Left forelimb (tissue), 1 donor: ENCODE measurements at regions not wholly inside any gene's neighbourhood (a gene's known extent, or its start where the extent isn't known, plus 50 kb on each side); places are given as distances from the start of the nearest gene placed in this dataset.

Source experiments
- DNase-seq: peaks from one replicate; pipeline ENCODE4 v3.0.0-alpha.2; 2018; ENCODE audit warnings: low spot score

- no peak for DNase-seq
Measured at GRCh38 chr16:86868070-86868469, 289.7 kb downstream of the FOXL1 start.

DNA sequence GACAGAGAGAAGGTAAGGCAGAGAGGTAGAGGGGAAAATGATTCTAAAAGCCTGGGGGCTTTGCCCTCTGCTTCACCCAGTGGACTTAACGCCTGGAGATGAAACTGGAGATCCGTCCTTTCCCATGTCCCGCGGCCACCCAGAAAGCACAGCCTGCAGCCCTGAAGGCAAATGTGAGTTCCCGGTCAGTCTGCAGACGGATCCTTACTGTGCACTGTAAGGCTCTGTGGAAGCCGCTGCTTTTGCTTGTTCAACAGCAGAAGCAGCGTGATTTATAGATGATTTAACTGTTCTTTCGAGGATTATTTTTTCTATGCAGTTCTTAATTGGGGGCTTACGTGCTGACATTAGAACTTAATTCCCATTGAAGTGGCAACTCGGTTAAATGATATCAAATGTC is 290.4 kb downstream of the FOXL1 start:
- no peak for DNase-seq

DNA sequence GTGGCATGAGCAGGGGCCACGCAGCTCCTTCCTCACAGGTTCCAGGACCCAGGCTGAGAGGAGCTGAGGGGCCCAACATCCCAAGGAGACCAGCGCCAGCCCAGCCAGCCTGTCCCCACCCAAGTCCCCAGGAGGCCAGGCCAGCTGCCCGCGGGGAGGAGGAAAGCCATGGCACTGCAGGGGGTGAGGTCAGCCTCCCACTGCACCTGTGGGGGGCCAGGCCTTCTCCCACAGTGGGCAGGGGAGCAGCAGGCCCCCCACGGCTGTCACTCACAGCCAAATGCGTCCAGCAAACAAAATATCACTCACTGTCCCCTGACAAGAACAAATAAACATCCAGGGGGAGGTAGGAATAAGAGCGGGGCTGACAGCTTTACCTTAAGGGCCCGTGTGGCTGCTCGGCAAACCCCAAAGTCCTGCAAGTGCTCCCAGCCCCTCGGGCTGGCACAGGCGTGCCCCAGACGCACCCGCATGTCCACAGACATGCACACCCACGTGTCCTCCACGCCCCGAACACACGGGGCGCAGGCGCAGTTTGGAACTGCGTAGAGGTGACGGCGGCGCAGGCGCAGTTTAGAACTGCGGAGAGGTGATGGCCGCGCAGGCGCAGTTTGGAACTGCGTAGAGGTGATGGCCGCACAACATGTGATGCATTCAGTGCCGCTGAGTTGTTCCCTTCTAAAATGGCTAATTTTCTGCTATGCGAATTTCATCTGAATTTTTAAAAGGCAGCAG is 291.1 kb downstream of the FOXL1 start:
- DNase-seq = no peak

DNA sequence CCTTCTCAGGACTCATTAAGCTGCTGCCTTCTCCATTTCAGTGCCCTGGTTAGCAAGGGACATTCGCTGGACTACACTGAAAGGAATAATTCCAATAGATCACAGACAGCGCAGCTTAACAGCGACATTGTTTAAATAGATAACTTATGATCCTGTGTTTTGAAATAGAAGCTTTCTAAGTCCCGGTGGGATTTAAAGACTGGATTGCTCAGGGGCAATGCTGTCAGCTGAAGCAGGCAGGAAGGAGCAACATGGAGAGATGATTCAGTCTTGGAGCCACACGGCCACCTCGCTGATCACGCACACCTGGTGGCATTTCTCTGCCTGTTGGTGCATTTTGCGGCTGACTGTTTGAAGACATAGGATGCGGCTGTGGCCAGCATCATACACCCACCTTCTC is 292.0 kb downstream of the FOXL1 start:
- no peak for DNase-seq

- no peak for DNase-seq
Measured at GRCh38 chr16:86872131-86872530, 293.8 kb downstream of the FOXL1 start.

- no peak for DNase-seq
Measured at GRCh38 chr16:86872833-86873232, 294.5 kb downstream of the FOXL1 start.

- DNase-seq = no peak
Measured at GRCh38 chr16:86874141-86874540, 295.8 kb downstream of the FOXL1 start.

DNA sequence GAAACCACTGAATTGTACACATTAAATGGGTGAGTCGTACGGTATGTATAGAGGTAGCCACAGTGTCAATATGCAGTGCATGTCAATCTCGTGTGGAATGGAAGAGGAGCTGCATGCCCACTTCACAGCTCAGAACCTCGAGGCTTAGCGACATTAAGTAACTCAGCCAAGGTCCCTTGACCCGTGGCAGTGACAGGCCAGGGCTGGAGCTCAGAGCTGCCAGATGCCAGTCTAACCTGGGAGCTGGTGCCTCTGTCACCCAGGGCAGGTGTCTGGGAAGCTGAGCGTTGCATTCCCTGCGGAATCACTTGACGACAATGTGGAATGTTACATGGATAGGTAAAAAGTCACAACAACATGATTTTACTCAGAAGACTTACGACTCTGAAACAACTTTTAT is 298.1 kb downstream of the FOXL1 start:
- no peak for DNase-seq

DNA sequence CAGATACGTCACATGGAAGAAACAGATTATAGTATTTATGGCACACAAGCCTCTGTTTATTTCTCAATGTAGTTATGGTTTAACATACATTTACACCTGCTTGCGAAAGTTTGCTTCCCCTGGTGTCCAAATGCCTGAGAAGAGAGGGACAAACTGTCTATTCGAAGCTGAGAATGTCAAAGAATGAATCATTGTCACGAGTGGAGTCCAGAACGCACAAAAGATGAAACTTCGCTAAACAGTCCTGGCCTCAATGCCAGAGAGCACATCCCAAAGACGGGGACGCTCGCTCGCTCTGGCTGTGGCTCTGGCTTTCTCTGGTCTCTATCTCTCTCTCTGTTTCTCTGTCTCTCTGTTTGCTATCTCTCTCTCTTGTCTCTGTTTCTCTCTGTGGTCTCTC is 298.8 kb downstream of the FOXL1 start:
- DNase-seq = no peak

DNA sequence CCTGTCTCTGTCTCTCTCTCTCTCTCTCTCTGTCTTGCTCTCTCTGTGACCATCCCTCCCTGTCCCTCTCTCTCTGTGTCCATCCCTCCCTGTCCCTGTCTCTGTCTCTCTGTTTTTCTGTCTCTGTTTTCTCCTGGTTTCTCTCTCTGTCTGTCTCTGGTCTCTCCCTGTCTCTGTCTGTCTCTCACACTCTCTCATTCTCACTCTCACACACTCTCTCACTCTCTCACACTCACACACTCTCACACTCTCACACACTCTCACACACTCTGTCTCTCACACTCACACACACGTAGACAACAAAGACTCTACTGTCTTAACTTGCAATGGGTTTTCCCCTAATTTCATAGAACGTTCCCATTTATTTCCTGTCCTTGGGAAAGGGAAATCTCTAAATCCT is 299.5 kb downstream of the FOXL1 start:
- no peak for DNase-seq

GRCh38 chr16:86878236-86879080 is 300.1 kb downstream of the FOXL1 start:
- no peak for DNase-seq

DNA sequence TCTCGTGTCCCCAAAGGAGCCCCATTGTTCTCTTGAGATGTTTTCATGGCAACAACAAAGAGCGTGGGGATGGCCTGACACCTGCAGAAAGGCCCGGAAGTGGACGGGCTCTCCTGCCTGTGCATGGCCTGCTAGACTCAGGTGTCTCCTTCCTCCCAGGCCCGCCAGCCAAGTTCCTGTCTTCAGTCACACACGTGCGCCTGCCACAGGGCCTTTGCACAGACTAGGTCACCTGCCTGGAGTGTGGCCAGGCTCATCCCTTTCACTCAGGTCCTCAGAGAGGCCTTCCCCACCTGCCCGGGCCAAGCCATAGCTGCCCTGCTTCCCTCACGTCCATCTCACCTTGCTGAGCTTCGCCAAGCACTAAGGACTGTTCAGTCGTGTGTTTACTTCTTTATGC is 300.9 kb downstream of the FOXL1 start:
- DNase-seq = no peak

DNA sequence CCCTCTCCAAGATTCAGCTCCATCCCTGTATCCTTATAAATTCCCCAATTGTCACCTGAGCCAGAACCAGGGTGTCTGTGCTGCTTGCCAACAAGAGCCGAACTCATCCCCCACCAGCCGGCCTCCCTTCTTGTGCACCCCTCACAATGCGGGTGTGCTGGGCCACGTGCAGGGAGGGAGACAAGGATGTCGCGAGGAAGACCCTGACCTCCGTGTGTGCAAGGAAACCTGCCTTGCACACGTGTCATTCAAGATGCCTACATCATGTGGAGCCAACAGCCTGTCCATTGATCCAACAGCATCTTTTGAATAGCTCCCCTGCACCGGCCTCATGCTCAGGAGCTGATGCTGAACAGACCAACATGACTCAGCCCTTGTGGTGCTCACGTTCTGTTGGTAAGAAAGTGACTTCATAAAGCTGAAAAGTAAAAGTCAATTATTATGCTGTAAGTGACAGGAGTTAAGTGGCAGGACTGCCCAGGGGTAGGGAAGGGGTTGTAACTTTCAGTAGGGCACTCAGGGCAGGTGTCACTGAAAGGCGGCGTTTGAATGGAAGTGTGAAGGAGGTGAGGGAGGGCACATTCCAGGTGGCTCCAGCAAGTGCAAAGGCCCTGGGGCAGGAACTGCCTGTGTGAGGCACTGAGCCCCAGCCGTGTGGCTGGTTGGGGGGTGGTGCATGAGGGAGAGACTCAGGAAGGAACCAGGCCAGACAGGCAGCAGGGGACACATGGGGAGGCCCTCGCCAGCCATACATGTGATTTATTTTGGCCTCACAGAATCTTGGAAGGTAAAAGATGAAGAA is 302.2 kb downstream of the FOXL1 start:
- no peak for DNase-seq

GRCh38 chr16:86881118-86881510 is 302.8 kb downstream of the FOXL1 start:
- no peak for DNase-seq

GRCh38 chr16:86881861-86882273 is 303.5 kb downstream of the FOXL1 start:
- DNase-seq = no peak

- no peak for DNase-seq
Measured at GRCh38 chr16:86882586-86883280, 304.4 kb downstream of the FOXL1 start.

- no peak for DNase-seq
Measured at GRCh38 chr16:86883583-86884389, 305.4 kb downstream of the FOXL1 start.

DNA sequence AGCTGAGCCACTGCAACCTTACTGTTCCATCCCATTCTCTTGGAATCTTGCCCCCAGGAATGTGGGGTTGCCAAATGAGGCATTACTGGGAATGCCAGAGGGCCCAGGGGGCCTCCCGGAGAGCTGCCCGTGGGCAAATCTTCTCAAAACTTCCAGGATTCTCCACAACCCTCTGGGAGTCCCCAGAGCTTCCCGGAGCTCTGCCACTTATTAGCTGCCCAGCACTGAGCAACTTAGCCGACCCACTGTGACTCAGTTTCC is 306.0 kb downstream of the FOXL1 start:
- no peak for DNase-seq

DNA sequence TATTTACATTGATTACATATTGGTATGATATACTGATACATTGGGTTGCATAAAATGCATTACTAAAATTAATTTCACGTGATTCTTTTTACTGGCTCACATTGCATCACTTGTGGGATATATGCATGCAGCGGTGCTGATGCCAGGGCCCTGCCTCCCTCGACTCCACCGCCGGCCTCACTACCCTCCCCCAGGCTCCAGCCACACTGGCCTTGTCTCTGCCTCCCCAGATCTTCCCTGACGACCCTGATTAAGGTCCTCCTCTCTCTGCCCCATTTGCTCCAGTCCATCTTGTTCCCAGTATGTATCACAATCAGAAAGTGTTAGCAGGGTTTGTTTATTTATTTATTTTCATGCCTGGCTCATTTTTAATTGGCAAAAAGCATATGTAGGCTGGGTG is 306.8 kb downstream of the FOXL1 start:
- no peak for DNase-seq

- DNase-seq = no peak
Measured at GRCh38 chr16:86886651-86887050, 308.3 kb downstream of the FOXL1 start.

- DNase-seq = no peak
Measured at GRCh38 chr16:86887416-86887815, 309.1 kb downstream of the FOXL1 start.
